Heart left ventricle (tissue), 16 donors: ENCODE measurements at regions not wholly inside any gene's neighbourhood (a gene's known extent, or its start where the extent isn't known, plus 50 kb on each side); places are given as distances from the start of the nearest gene placed in this dataset.

Experiments
- ATAC-seq, 4 donors: fragments of 200-7000 bp; cut with Tn5 transposase; one replicate each; pipeline ENCODE4 v1.9.1; 2020 to 2022; ENCODE audit warnings: moderate library complexity in 4 of 4, mild to moderate bottlenecking in 3 of 4, moderate number of reproducible peaks in 1 of 4
- DNase-seq, 5 donors: peaks; one replicate each; pipeline ENCODE4 v3.0.0-alpha.2; 2020
- H3K27ac ChIP-seq, 12 donors: fragments of 200-600 bp; sonication (generic) in 4 of 12; one replicate each; pipeline versions ENCODE4 v1.5.0 to v1.8.0; 2016 to 2022; ENCODE audit warnings: mild to moderate bottlenecking in 2 of 12
- H3K27me3 ChIP-seq, 9 donors: fragments of 200-600 bp; sonication (generic) in 2 of 9; one replicate each; pipeline versions ENCODE4 v1.5.1 to v1.8.0; 2016 to 2022; ENCODE audit warnings: mild to moderate bottlenecking in 3 of 9
- H3K36me3 ChIP-seq, 9 donors: fragments of 200-600 bp; sonication (generic) in 2 of 9; one replicate each; pipeline versions ENCODE4 v1.5.0 to v1.8.0; 2018 to 2022; ENCODE audit warnings: mild to moderate bottlenecking in 2 of 9
- H3K4me1 ChIP-seq, 12 donors: fragments of 200-600 bp; sonication (generic) in 4 of 12; one replicate each; pipeline versions ENCODE4 v1.5.0 to v1.8.0; 2016 to 2022; ENCODE audit warnings: mild to moderate bottlenecking in 3 of 12
- H3K4me3 ChIP-seq, 12 donors: fragments of 200-600 bp; sonication (generic) in 4 of 12; one replicate each; pipeline versions ENCODE4 v1.5.0 to v1.8.0; 2017 to 2022; ENCODE audit warnings: mild to moderate bottlenecking in 9 of 12, moderate library complexity in 4 of 12
- H3K9me3 ChIP-seq, 12 donors: fragments of 200-600 bp; sonication (generic) in 4 of 12; one replicate each; pipeline versions ENCODE4 v1.5.0 to v1.8.0; 2016 to 2022; ENCODE audit warnings: mild to moderate bottlenecking in 1 of 12
- POLR2A ChIP-seq, 2 donors: fragments of 450-650 bp; IDR thresholded peaks; one replicate each; pipeline ENCODE4 v1.6.1; 2017; ENCODE audit warnings: antibody characterized with exemption in 2 of 2, mild to moderate bottlenecking in 2 of 2, moderate library complexity in 2 of 2
- WGBS, 4 donors: extraction: QIAGEN DNeasy Blood & Tissue Kit in 2 of 4; methylation state at CpG; one replicate each; pipeline versions ENCODE4 v1.1.5 to v1.1.7; 2013 to 2018; 5-methylcytosine and 5-hydroxymethylcytosine counted together
- intact Hi-C, 10 donors: fragments of 100-400 bp; cut with DNase I; formaldehyde crosslinking; loops; one replicate each; pipeline versions ENCODE4 v1.11.1 to v1.14.2; 2022
- TF ChIP-seq, protein P1 (sequence below), 12 donors: fragments of 200-600 bp; sonication (generic) in 4 of 12; IDR thresholded peaks; one replicate each; pipeline versions ENCODE4 v1.5.0 to v1.8.0; 2018 to 2022; ENCODE audit warnings: antibody characterized with exemption in 12 of 12, mild to moderate bottlenecking in 5 of 12
- donor health status: ischemic (EF 13 %, LVEDD 7.1; RV severe dilation, severe dysfunction).
- donor health status: healthy with polysubstance abuse.
- donor health status: DM: no; HTN: yes; CAD: no.
- donor health status: DM: no; HTN: no; CAD: no.
- donor health status: ischemic (EF 25% LVEDD 6.9; RV normal size, moderate dysfunction).
- donor health status: ischemic (EF 25% LVEDD 5.7; RV mildly dilated, moderate dysfunction).
- donor health status: healthy.
- donor health status: DM: yes; HTN: yes; CAD: no.
- donor health status: ischemic (EF 35%, LVEDD 5.7; RV mildly dilated, moderate dysfunction).
- donor health status: nonischemic (EF 11% LVEDD 7.7; RV severe dilation, severe dysfunction).
- donor health status: DM: yes; HTN: yes; CAD: no.
- donor health status: PGD.
- donor health status: ischemic (EF 29% LVEDD 5.4; RV normal size, mild dysfunction).
- donor health status: nonischemic (EF 23%, LVEDD 6.1; RV moderate dilation, normal function).

DNA sequence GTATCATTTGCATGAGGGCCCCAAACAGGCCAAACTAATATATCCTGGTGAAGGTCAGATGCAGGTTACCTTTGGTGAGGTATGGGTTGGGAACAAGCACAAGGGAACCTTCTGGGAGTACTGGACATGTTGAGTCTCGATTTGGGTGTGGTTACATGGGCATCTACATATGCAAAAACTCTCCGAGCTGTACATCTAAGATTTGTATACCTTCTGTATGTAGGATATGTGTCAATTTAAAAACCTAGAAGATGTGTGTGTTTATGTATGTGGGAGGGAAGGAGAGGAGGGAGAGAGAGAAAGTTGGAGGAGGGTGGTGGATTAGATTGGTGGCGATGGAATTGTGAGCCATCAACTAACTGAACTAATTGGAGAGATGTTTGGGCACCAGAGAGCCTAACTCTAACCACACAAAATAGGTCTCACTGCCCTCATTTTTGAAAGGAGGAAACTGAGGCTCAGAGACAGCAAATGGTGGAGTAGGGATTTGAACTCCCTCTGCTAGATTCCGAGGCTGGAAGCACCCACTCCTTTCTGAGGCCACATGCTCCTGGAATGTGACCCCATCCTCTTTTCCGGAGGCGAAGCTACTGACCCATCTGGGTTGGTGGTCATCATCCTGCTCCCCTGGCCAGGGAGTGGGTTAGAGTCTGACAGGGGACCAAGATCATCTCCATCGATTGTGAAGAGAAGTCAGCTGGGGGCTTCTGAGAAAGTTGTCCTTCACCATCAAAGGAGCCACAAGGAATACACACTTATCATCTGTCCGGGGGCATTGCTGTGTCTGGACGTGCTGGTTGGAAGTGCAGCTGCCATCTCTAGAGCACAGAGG lies 107.3 kb upstream of the MYCN start:
- intact Hi-C loops: no loop called here
- DNase-seq (no peak), ATAC-seq (no peak)
- Histone ChIP-seq H3K36me3 (no peaks in the 10 kb centered on the region), H3K27me3 (no peaks in the 10 kb centered on the region), H3K9me3 (no peaks in the 10 kb centered on the region), H3K4me3 (no peak overlapping the region), H3K4me1 (no peaks in the 10 kb centered on the region), H3K27ac (no peak overlapping the region)
- TF ChIP-seq POLR2A (IDR thresholded peaks at IDR 0.05): no peak
- TF ChIP-seq, protein P1, sequence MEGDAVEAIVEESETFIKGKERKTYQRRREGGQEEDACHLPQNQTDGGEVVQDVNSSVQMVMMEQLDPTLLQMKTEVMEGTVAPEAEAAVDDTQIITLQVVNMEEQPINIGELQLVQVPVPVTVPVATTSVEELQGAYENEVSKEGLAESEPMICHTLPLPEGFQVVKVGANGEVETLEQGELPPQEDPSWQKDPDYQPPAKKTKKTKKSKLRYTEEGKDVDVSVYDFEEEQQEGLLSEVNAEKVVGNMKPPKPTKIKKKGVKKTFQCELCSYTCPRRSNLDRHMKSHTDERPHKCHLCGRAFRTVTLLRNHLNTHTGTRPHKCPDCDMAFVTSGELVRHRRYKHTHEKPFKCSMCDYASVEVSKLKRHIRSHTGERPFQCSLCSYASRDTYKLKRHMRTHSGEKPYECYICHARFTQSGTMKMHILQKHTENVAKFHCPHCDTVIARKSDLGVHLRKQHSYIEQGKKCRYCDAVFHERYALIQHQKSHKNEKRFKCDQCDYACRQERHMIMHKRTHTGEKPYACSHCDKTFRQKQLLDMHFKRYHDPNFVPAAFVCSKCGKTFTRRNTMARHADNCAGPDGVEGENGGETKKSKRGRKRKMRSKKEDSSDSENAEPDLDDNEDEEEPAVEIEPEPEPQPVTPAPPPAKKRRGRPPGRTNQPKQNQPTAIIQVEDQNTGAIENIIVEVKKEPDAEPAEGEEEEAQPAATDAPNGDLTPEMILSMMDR (IDR thresholded peaks at IDR 0.05): no peak
- 88 to 94% (median 90%) methylated on average over 8 to 9 of the region's 9 CpGs for WGBS, 4 donors

DNA sequence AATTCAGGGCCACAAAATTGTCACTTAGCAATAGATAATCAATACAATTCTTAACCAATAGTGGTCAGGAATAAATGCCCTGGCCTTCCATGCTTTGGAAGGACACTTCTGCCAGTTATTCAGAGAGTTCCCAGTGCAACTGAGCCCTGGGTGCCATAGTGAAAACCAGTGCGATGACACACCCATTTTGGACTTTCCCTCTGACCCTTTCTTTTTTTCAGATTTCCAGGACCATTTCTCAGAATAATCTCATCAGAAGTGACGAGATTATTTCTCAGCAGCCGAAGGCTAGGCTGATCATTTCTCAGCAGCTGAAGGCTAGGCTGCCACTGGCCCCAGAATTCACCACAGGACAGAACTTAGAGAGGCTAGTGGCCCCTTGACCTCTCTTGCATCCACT lies 106.6 kb upstream of the MYCN start:
- WGBS, 4 donors: 87 to 95% (median 91%) methylated on average over 3 of the region's 3 CpGs
- TF ChIP-seq POLR2A (IDR thresholded peaks at IDR 0.05): no peak
- TF ChIP-seq, protein P1 (IDR thresholded peaks at IDR 0.05): no peak
- no peaks in the 10 kb centered on the region for H3K4me1 ChIP-seq

DNA sequence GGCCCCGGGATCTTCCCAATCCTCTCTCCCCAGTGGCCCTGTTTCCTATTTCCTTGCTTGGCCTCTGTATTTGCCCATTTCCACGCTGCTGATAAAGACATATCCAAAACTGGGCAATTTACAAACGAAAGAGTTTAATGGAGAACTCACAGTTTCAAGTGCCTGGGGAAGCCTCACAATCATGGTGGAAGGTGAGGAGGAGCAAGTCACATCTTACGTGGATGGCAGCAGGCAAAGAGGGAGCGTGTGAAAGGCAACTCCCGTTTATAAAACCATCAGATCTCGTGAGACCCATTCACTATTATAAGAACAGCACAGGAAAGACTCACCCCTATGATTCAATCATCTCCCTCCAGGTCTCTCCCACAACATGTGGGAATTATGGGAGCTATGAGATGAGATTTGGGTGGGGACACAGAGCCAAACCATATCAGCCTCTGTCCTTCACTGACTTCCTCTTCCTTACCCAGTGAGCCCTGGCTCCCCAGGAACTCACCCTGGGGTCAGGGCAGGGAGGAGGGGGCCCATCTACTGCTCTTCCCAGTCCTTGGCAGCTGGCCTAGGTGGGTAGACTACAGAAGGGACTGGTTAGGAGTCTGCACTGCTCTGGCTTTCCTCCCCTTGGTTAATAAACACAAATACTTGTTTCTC lies 105.8 kb upstream of the MYCN start:
- WGBS, 4 donors: 76 to 84% (median 83%) methylated on average over 7 of the region's 7 CpGs
- H3K27me3 ChIP-seq: no peaks in the 10 kb centered on the region
- intact Hi-C loops: no loop called here
- DNase-seq (no peak), ATAC-seq (no peak)
- no peaks in the 10 kb centered on the region for H3K36me3 ChIP-seq
- no peaks in the 10 kb centered on the region for H3K4me1 ChIP-seq
- H3K9me3 ChIP-seq: no peaks in the 10 kb centered on the region
- TF ChIP-seq POLR2A (IDR thresholded peaks at IDR 0.05): no peak
- TF ChIP-seq, protein P1 (IDR thresholded peaks at IDR 0.05): no peak
- no peak overlapping the region for H3K4me3 ChIP-seq
- no peak overlapping the region for H3K27ac ChIP-seq

More for the DNA sequence above, 106.6 kb upstream of the MYCN start:
- Histone ChIP-seq H3K9me3 (no peaks in the 10 kb centered on the region), H3K27ac (no peak overlapping the region), H3K27me3 (no peaks in the 10 kb centered on the region), H3K36me3 (no peaks in the 10 kb centered on the region), H3K4me3 (no peak overlapping the region)
- no peak for DNase-seq
- no peak for ATAC-seq
- intact Hi-C loops: no loop called here

DNA sequence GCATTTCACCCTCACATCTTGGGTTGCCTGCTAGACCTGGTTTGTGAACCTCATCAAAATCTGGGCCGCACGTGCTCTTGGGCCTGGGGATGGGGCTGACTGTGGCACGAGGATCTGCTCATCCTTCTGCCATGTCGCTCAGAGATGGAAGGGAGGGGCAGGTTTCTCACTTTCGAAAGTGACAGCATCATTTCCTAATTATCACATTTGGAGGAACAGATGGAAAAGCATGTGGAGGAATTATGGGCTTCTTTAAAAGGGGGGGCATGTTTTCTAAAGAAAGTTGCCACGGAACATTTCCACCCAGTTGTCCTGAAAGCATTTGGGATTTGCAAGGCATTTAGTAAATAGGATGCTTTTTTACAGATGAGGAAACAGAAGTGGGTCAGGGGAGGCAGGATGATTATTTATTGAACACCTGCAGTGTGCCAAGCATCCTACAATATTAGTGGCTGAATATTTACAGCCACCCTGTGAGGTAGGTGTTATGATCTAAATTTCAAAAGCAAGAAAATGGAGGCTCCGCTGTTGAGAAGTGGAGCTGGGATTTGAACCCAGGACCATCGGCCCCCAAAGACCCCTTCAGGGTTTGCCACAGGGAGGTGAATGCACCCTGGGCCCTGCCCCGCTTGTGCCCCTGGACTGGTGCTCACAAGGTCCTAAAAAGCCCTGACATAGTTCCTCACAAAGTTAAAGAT lies 104.2 kb upstream of the MYCN start:
- DNase-seq: no peak
- TF ChIP-seq POLR2A (IDR thresholded peaks at IDR 0.05): no peak
- TF ChIP-seq, protein P1 (IDR thresholded peaks at IDR 0.05): no peak

More for the DNA sequence above, 104.2 kb upstream of the MYCN start:
- Histone ChIP-seq H3K27me3 (no peaks in the 10 kb centered on the region), H3K4me1 (no peaks in the 10 kb centered on the region), H3K36me3 (no peaks in the 10 kb centered on the region), H3K4me3 (no peak overlapping the region), H3K9me3 (no peaks in the 10 kb centered on the region), H3K27ac (no peak overlapping the region)
- intact Hi-C loops: no loop called here
- no peak for ATAC-seq
- 90 to 93% (median 92%) methylated on average over 9 of the region's 9 CpGs for WGBS, 4 donors
